Upper lobe of left lung (tissue), 6 donors: ENCODE measurements at regions not wholly inside any gene's neighbourhood (a gene's known extent, or its start where the extent isn't known, plus 50 kb on each side); places are given as distances from the start of the nearest gene placed in this dataset.
A peak's percentile ranks its signal among the peaks of the same experiment; 100 is the strongest.

Experiments used
- ATAC-seq, 2 donors: fragments of 200-7000 bp; cut with Tn5 transposase; one replicate each; pipeline ENCODE4 v1.9.1; 2022; ENCODE audit warnings: mild to moderate bottlenecking in 2 of 2, moderate library complexity in 2 of 2; ENCODE audit not compliant: low FRiP score in 2 of 2
- DNase-seq, 2 donors: peaks; one replicate each; pipeline ENCODE4 v3.0.0-alpha.2; 2019 to 2020
- H3K27ac ChIP-seq, 4 donors: fragments of 200-600 bp; sonication (generic); one replicate each; pipeline ENCODE4 v1.5.1; 2016 to 2019
- H3K27me3 ChIP-seq, 4 donors: fragments of 200-600 bp; sonication (generic); one replicate each; pipeline ENCODE4 v1.5.1; 2017 to 2019
- H3K36me3 ChIP-seq, 4 donors: fragments of 200-600 bp; sonication (generic); one replicate each; pipeline ENCODE4 v1.5.1; 2016 to 2019
- H3K4me1 ChIP-seq, 4 donors: fragments of 200-600 bp; sonication (generic); one replicate each; pipeline ENCODE4 v1.5.1; 2018 to 2019
- H3K4me3 ChIP-seq, 4 donors: fragments of 200-600 bp; sonication (generic); one replicate each; pipeline ENCODE4 v1.5.1; 2017 to 2019; ENCODE audit warnings: mild to moderate bottlenecking in 2 of 4, moderate library complexity in 1 of 4
- H3K9me3 ChIP-seq, 4 donors: fragments of 200-600 bp; sonication (generic); one replicate each; pipeline ENCODE4 v1.5.1; 2018 to 2019
- CTCF ChIP-seq, 6 experiments: fragments of 450-650 bp in 4 of 6; fragments of 200-600 bp in 2 of 6; sonication (generic) in 2 of 6; IDR thresholded peaks; one replicate each; pipeline ENCODE4 v1.5.1; 2016 to 2019; ENCODE audit warnings: antibody characterized with exemption in 6 of 6
- EP300 ChIP-seq, 4 donors: sonication (generic); formaldehyde crosslinking; IDR thresholded peaks; one replicate each; pipeline ENCODE4 v1.5.1; 2017; ENCODE audit warnings: antibody characterized with exemption in 4 of 4, control low read depth in 2 of 4
- POLR2A ChIP-seq, 4 donors: fragments of 450-650 bp; IDR thresholded peaks; one replicate each; pipeline ENCODE4 v1.5.1; 2016 to 2017; ENCODE audit warnings: antibody characterized with exemption in 4 of 4, mild to moderate bottlenecking in 2 of 4
- POLR2AphosphoS5 ChIP-seq, 2 donors: sonication (generic); formaldehyde crosslinking; IDR thresholded peaks; one replicate each; pipeline ENCODE4 v1.5.1; 2017; ENCODE audit warnings: antibody characterized with exemption in 2 of 2
- WGBS, 2 donors: methylation state at CpG; one replicate each; pipeline ENCODE4 v1.1.5; 2017 to 2018; 5-methylcytosine and 5-hydroxymethylcytosine counted together
- donor health status: DM: no; HTN: no; CAD: no; lungs with moderate emphysema.
- donor health status: DM: no; HTN: yes; CAD: no; lungs with severe emphysema.

- DNase-seq, result peak in 1 of 2 donors; percentile 31
- Histone ChIP-seq H3K9me3 (no peaks in the 10 kb centered on the region), H3K36me3 (no peaks in the 10 kb centered on the region), H3K27me3 (no peaks in the 10 kb centered on the region), H3K4me1 (no peaks in the 10 kb centered on the region), H3K4me3 (no peak overlapping the region), H3K27ac (no peak overlapping the region)
- TF ChIP-seq CTCF (IDR thresholded peaks at IDR 0.05) (no peak), POLR2AphosphoS5 (IDR thresholded peaks at IDR 0.05) (no peak), POLR2A (IDR thresholded peaks at IDR 0.05) (no peak), EP300 (IDR thresholded peaks at IDR 0.05) (no peak)
- peak in 1 of 2 donors; percentile 74 for ATAC-seq
- 70 to 74% methylated on average over 1 of the region's 1 CpG for WGBS, 2 donors
Observed at GRCh38 chr11:45402049-45402630, 116.0 kb upstream of the SYT13 start.

DNA sequence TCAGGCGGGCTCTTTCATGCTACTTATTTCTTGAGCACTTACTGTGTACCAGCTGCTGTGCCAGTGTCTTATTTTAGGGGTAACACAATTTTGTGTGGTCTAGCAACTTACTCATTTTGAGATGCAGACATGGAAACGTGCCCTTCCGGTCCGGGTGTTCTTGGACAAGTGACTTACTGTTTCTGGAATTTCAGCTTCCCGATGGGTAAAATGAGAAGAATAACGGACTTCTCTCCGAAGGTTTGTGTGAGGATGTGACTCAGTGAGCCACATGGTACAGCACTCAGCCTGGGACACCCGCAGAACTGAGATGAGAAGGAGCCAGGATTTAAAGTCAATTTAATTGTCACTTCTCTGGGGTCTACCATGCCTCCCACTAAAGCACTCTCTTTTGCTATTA is 114.5 kb upstream of the SYT13 start:
- no peaks in the 10 kb centered on the region for H3K27me3 ChIP-seq
- H3K27ac ChIP-seq, result no peak overlapping the region
- WGBS, 2 donors, result 72 to 85% methylated on average over 8 of the region's 8 CpGs
- DNase-seq (no peak), ATAC-seq (no peak)
- H3K36me3 ChIP-seq, result no peaks in the 10 kb centered on the region
- TF ChIP-seq POLR2AphosphoS5 (IDR thresholded peaks at IDR 0.05) (no peak), POLR2A (IDR thresholded peaks at IDR 0.05) (no peak), CTCF (IDR thresholded peaks at IDR 0.05) (no peak), EP300 (IDR thresholded peaks at IDR 0.05) (no peak)
- no peaks in the 10 kb centered on the region for H3K4me1 ChIP-seq
- H3K4me3 ChIP-seq, result no peak overlapping the region
- no peaks in the 10 kb centered on the region for H3K9me3 ChIP-seq

GRCh38 chr11:45399166-45399565 is 113.0 kb upstream of the SYT13 start:
- no peak for ATAC-seq
- Histone ChIP-seq H3K9me3 (no peaks in the 10 kb centered on the region), H3K4me1 (no peaks in the 10 kb centered on the region), H3K4me3 (no peak overlapping the region), H3K36me3 (no peaks in the 10 kb centered on the region), H3K27me3 (no peaks in the 10 kb centered on the region), H3K27ac (no peak overlapping the region)
- DNase-seq, result no peak
- 79 to 83% methylated on average over 1 to 3 of the region's 3 CpGs for WGBS, 2 donors
- TF ChIP-seq POLR2A (IDR thresholded peaks at IDR 0.05), result no peak
- no peak for TF ChIP-seq POLR2AphosphoS5 (IDR thresholded peaks at IDR 0.05)
- no peak for TF ChIP-seq EP300 (IDR thresholded peaks at IDR 0.05)
- TF ChIP-seq CTCF (IDR thresholded peaks at IDR 0.05), result no peak

- Histone ChIP-seq H3K9me3 (no peaks in the 10 kb centered on the region), H3K36me3 (no peaks in the 10 kb centered on the region), H3K4me1 (no peaks in the 10 kb centered on the region), H3K27ac (no peak overlapping the region), H3K4me3 (no peak overlapping the region), H3K27me3 (no peaks in the 10 kb centered on the region)
- TF ChIP-seq CTCF (IDR thresholded peaks at IDR 0.05) (no peak), POLR2A (IDR thresholded peaks at IDR 0.05) (no peak), POLR2AphosphoS5 (IDR thresholded peaks at IDR 0.05) (no peak), EP300 (IDR thresholded peaks at IDR 0.05) (no peak)
- no peak for ATAC-seq
- no peak for DNase-seq
- 93 to 94% methylated on average over 8 of the region's 8 CpGs for WGBS, 2 donors
Observed at GRCh38 chr11:45398325-45398724, 112.2 kb upstream of the SYT13 start.

DNA sequence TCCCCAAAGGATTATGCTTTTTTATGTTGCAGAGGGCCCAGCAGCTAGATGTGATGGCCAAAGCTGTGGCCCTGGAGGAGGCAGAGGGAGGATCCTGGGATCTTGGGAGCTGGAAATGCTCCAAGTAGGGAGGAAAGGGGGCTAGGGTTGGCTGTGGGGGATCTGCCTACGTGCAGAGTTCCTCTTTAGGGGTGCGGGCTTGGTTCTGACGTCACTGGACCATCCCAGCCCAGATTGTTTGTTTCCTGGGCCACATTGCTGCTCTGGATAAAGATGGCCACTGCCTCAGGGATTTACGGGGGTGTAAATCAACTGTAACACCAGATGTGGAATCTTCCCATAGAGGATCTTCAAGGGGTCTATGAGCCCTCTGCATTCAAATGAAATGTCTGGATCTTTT is 110.3 kb upstream of the SYT13 start:
- Histone ChIP-seq H3K27ac (no peak overlapping the region), H3K9me3 (no peaks in the 10 kb centered on the region), H3K36me3 (no peaks in the 10 kb centered on the region), H3K27me3 (no peaks in the 10 kb centered on the region), H3K4me1 (no peaks in the 10 kb centered on the region), H3K4me3 (no peak overlapping the region)
- 65 to 75% methylated on average over 4 of the region's 4 CpGs for WGBS, 2 donors
- DNase-seq (no peak), ATAC-seq (no peak)
- no peak for TF ChIP-seq POLR2A (IDR thresholded peaks at IDR 0.05)
- TF ChIP-seq EP300 (IDR thresholded peaks at IDR 0.05), result no peak
- TF ChIP-seq POLR2AphosphoS5 (IDR thresholded peaks at IDR 0.05), result no peak
- TF ChIP-seq CTCF (IDR thresholded peaks at IDR 0.05), result no peak
